HG02610 (cell line): ENCODE measurements at regions not wholly inside any gene's neighbourhood (a gene's known extent, or its start where the extent isn't known, plus 50 kb on each side); places are given as distances from the start of the nearest gene placed in this dataset.
"Not testable (repeated sequence)": the region's sequence is repeated elsewhere in the genome, so short reads cannot be mapped to it uniquely, and the experiment has no call there.

Source experiments
- ATAC-seq: cut with Tn5 transposase; IDR thresholded peaks from one replicate; pipeline ENCODE4 v1.9.1; 2021; ENCODE audit warnings: mild to moderate bottlenecking, moderate library complexity; ENCODE audit not compliant: unreplicated experiment

DNA sequence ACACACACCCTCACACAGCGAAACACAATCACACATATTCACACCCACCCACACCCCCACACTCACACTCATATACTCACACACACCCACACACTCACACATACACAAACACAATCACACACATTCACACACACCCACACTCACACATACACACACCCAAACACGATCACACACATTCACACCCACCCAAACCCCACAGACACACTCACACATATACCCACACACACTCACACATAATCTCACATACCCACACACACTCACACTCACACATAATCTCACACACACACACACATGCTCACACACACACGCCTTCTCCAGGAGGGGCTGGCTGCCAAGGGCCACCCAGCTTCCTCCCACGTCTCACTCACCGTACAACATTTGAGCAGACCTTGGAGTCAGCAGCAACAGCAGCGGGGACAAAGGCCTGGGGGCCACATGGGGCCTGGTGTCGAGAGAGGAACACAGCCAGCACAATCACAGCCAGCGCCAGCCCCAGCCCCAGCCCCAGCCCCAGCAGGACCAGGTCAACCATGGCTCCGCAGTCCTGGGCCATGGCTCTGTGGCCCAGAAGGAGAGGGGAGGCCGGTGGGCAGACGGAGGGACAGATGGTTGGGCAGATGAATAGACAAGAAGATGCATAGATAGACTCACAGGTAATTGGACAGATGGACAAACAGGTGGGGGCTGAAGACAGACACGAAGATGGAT is 932.9 kb downstream of the TUBA3C start:
- not testable (repeated sequence) for ATAC-seq

DNA sequence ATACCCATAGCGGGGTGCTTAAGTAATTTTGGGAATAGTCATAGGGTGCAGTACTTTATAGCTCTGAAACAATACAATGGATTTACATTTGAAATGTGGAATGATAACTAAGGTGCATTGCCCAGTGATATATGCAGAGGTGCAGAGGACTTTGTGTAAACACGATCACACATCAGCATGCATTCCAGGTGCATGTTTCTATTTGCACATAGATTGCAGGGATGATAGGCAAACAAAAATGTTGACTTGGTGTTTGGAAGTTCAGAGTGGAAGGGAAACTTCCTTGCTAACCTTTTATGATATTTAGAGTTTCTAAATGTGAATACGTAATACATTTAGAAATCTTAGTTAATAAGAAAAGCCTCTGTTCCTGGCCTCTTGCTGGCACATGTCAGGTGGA is 941.5 kb downstream of the TUBA3C start:
- not testable (repeated sequence) for ATAC-seq

DNA sequence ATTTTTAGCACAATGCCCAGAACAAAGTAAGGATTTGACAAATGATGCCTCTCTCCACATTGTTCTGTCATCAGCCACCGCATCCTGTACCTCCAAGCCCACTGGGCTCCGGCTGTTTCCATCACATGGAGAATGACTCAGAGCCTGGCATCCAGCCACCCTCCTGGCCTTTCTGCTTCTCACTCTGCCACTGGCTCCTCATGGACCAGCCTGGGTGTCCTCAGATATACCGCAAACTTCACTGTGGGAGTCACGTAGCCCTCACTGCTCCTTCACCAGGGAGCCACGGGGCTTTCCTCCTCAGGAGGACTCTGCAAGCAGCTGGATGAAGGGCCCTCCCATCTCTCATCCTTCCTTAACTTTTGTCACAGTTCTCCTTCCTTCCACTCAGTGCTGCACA is 943.0 kb downstream of the TUBA3C start:
- not testable (repeated sequence) for ATAC-seq

GRCh38 chr13:18236528-18236815 is 945.2 kb downstream of the TUBA3C start:
- ATAC-seq: no peak

DNA sequence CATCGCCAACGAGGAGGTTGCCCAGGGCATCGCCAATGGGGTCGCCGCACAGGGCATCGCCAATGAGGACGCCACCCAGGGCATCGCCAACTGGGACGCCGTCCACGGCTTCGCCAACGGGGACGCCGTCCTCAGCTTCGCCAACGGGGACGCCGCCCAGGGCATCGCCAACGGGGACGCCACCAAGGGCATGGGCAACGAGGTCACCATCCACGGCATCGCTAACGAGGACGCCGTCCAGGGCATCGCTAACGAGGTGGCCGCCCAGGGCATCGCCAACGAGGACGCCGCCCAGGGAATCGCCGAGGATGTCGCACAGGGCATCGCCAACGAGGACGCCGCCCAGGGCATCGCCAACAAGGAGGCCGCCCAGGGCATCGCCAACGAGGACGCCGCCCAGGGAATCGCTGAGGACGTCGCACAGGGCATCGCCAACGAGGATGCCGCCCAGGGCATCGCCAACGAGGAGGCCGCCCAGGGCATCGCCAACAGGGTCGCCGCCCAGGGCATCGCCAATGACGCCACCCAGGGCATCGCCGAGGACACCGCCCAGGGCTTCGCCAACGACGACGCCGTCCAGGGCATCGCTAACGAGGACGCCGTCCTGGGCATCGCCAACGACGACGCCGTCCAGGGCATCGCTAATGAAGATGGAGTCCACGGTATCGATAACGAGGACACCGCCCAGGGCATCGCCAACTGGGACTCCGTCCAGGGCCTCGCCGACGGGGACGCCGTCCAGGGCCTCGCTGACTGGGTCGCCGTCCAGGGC is 945.7 kb downstream of the TUBA3C start:
- ATAC-seq: no peak

DNA sequence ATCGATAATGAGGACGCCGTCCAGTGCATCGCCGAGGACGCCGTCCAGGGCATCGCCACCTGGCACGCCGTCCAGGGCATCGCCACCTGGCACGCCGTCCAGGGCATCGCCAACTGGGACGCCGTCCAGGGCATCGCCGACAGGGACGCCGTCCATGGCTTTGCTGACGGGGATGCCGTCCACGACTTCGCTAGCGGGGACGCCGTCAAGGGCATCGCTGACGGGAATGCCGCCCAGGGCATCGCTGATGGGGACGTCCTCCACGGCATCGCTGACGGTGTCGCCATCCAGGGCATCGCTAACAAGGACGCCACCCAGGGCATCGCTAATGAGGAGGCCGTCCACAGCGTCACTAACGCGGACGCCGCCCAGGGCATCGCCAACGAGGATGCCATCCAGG is 946.5 kb downstream of the TUBA3C start:
- no peak for ATAC-seq

DNA sequence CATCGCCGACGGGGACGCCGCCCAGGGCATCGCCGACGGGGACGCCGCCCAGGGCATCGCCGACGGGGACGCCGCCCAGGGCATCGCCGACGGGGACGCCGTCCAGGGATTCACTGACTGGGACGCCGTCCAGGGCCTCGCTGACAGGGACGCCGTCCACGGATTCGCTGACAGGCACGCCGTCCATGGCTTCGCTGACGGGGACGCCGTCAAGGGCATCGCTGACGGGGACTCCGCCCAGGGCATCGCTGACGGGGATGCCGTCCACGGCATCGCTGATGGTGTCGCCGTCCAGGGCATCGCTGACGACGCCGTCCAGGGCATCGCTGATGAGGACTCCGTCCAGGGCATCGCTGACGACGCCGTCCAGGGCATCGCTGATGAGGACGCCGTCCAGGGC is 947.2 kb downstream of the TUBA3C start:
- not testable (repeated sequence) for ATAC-seq

GRCh38 chr13:18233783-18234299 is 947.8 kb downstream of the TUBA3C start:
- ATAC-seq: no peak

GRCh38 chr13:18232994-18233782 is 948.4 kb downstream of the TUBA3C start:
- ATAC-seq: no peak

DNA sequence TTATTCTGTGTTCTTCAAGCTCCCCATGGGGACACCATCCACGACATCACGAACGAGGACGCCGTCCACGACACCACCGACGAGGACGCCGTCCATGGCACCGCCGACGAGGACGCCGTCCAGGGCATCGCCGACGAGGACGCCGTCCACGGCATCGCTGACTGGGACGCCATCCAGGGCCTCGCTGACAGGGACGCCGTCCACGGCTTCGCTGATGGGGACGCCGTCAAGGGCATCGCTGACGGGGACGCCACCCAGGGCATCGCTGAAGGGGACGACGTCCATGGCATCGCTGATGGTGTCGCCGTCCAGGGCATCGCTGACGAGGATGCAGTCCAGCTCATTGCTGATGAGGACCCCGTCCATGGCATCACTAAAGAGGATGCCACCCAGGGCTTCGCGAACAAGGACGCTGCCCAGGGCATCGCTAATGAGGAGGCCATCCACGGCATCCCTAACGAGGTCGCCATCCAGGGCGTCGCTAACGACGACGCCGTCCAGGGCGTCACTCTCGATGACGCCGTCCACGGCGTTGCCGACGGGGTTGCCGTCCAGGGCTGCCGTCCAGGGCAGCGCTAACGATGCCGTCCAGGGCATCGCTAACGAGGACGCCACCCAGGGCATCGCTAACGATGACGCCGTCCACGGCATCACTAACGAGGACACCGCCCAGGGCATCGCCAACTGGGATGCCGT is 949.2 kb downstream of the TUBA3C start:
- ATAC-seq: no peak

GRCh38 chr13:18224411-18224810 is 957.2 kb downstream of the TUBA3C start:
- ATAC-seq: not testable (repeated sequence)

- not testable (repeated sequence) for ATAC-seq
Observed at GRCh38 chr13:18214689-18215088, 966.9 kb downstream of the TUBA3C start.

DNA sequence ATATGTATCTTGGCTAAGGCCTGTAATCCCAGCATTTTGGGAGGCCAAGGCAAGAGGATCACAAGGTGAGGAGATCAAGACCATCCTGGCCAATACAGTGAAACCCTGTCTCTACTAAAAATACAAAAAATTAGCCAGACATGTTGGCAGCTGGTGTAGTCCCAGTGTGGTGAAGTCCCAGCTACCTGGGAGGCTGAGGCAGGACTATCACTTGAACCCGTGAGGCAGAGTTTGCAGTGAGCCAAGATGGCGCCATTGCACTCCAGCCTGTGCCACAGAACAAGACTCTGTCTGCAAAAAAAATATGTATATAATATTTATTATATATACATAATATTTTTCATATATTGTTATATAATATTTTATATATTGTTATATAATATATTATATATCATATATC is 968.1 kb downstream of the TUBA3C start:
- ATAC-seq: not testable (repeated sequence)

DNA sequence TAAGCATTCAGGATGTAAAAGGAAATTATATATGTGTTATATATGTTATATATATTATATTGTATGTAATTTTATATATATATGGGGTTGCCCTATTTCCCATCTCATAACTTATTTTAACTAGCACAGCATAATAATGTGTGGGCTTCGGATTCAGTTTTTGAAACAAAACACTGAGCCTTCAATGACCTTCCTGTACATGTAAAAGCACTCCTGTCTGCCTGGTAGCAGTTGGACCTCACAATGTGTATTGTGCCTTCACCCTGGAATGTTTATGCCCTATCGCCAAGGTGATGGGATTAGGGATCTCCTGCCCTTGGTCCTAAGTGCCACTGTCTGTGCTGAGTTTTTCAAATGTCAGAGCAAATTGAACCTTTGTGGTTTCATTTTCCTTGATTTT is 968.8 kb downstream of the TUBA3C start:
- ATAC-seq: peak; percentile 25

DNA sequence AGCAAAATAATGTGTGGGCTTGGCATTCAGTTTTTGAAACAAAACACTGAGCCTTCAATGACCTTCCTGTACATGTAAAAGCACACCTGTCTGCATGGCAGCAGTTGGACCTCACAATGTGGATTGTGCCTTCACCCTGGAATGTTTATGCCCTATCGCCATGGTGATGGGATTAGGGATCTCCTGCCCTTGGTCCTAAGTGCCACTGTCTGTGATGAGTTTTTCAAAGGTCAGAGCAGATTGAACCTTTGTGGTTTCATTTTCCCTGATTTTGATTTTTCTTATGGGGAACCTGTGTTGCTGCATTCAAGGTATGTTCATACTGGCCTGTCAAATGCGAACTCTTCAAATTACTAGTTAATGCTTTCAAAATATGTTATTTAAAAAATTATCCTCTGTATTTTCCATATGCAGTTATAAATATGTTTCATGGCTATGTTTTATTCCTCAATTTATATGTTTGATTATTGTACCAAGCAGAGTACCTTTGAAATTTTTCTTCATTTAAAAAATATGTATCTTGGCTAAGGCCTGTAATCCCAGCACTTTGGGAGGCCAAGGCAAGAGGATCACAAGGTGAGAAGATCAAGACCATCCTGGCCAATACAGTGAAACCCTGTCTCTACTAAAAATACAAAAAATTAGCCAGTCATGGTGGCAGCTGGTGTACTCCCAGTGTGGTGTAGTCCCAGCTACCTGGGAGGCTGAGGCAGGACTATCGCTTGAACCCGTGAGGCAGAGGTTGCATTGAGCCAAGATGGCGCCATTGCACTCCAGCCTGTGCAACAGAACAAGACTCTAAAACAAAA is 969.7 kb downstream of the TUBA3C start:
- peak; percentile 91 for ATAC-seq

DNA sequence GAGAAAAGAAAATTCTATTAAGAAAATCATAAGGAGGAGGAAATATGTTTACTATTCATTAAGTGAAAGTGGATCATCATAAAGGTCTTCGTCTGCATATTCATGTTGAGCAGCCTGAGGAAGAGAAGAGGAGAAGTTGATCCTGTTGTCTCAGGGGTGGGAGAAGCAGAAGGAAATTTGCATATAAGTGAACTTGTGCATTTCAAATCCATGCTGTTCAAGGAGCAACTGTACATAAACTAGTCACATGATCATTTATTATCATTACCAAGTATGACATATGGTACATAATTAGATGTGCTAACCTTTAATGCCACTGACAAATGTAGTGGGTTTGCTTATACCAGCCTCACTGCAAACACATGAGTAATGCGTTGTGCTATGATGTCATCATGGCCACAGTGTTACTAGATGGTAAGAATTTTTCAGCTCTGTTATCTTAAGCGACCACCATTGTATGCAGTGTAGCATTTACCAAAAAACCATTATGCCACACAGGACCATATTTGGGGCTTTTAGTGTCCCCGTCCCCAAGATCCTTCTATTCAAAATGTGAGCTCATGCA is 976.9 kb downstream of the TUBA3C start:
- not testable (repeated sequence) for ATAC-seq

DNA sequence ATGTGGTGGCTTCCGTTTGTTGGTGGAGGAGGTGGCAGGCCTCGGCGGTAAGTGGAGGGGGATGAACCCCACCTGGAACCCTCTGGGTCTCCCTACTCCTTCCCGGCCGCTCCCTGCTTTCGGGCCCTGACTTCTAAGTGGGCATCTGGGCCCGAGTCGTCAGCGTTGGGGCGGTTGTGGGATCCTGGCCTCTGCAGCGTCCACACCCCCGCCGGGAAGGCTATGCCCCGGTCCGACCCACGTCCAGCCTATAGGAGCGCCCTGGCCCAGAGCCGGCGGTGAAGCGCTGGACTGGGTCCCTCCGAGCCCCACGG is 986.3 kb downstream of the TUBA3C start:
- ATAC-seq: not testable (repeated sequence)

- not testable (repeated sequence) for ATAC-seq
Observed at GRCh38 chr13:18194631-18195364, 986.8 kb downstream of the TUBA3C start.

GRCh38 chr13:18194104-18194503 is 987.5 kb downstream of the TUBA3C start:
- not testable (repeated sequence) for ATAC-seq
